A673 (cell line): ENCODE measurements at regions not wholly inside any gene's neighbourhood (a gene's known extent, or its start where the extent isn't known, plus 50 kb on each side); places are given as distances from the start of the nearest gene placed in this dataset.
A peak's percentile ranks its signal among the peaks of the same experiment; 100 is the strongest.

Experiments used
- BruUV-seq: library from RNA; stranded (reverse); fragments of 400-500 nt; replicated peaks from 2 replicates; lab custom pipeline; 2021; lab: Mats Ljungman, UMichigan
- CTCF ChIA-PET: fragments of 300-600 bp; sonication (Branson Sonifier 250); formaldehyde crosslinking; loops from one replicate; lab custom pipeline; 2022; ENCODE audit warnings: antibody characterized with exemption; lab: Charles Lee
- POLR2A ChIA-PET: fragments of 300-600 bp; sonication (Branson Sonifier 250); formaldehyde crosslinking; loops from one replicate; lab custom pipeline; 2022; ENCODE audit warnings: antibody characterized with exemption; ENCODE audit not compliant: low non-redundant PET; lab: Charles Lee
- DNase-seq: peaks from one replicate; pipeline ENCODE4 v3.0.0-alpha.2; 2015; ENCODE audit warnings: low spot score
- H3K27ac ChIP-seq: fragments of 200-600 bp; sonication (generic); 2 replicates; pipeline ENCODE4 v1.5.1; 2016; ENCODE audit warnings: mixed run types, low read depth, mild to moderate bottlenecking, mixed read lengths, antibody characterized with exemption, low read length; ENCODE audit not compliant: poor library complexity, severe bottlenecking
- H3K27me3 ChIP-seq: fragments of 200-600 bp; sonication (generic); replicated peaks from 2 replicates; pipeline ENCODE4 v1.6.1; 2017; ENCODE audit warnings: mixed run types, low read depth, mild to moderate bottlenecking, mixed read lengths, antibody characterized with exemption, low read length; ENCODE audit not compliant: insufficient read depth, poor library complexity
- H3K36me3 ChIP-seq: fragments of 200-600 bp; sonication (generic); 2 replicates; pipeline ENCODE4 v1.6.1; 2016; ENCODE audit warnings: mixed run types, mild to moderate bottlenecking, mixed read lengths, antibody characterized with exemption, low read length; ENCODE audit not compliant: insufficient read depth, poor library complexity, severe bottlenecking
- H3K4me1 ChIP-seq: fragments of 200-600 bp; sonication (generic); 2 replicates; pipeline ENCODE4 v1.6.1; 2017; ENCODE audit warnings: mixed run types, mild to moderate bottlenecking, mixed read lengths, antibody characterized with exemption, low read length; ENCODE audit not compliant: insufficient read depth, poor library complexity, severe bottlenecking
- H3K4me3 ChIP-seq: fragments of 200-600 bp; sonication (generic); 2 replicates; pipeline ENCODE4 v1.5.1; 2016; ENCODE audit warnings: low read depth, mixed run types, mild to moderate bottlenecking, mixed read lengths, low read length; ENCODE audit not compliant: poor library complexity, severe bottlenecking
- H3K9me3 ChIP-seq: fragments of 200-600 bp; sonication (generic); 2 replicates; pipeline ENCODE4 v1.6.1; 2016; ENCODE audit warnings: mixed run types, low read depth, mild to moderate bottlenecking, mixed read lengths, antibody characterized with exemption, low read length; ENCODE audit not compliant: poor library complexity, severe bottlenecking
- EZH2 ChIP-seq: fragments of 200-600 bp; sonication (generic); IDR thresholded peaks from 2 replicates; pipeline ENCODE4 v1.6.1; 2017; ENCODE audit warnings: borderline replicate concordance, low read depth, mild to moderate bottlenecking, mixed read lengths, antibody characterized with exemption, low read length; ENCODE audit not compliant: poor library complexity, severe bottlenecking
- intact Hi-C: fragments of 100-400 bp; cut with micrococcal nuclease; formaldehyde crosslinking; loops from one replicate; pipeline ENCODE4 v1.10.0; 2022; ENCODE audit not compliant: unreplicated experiment
- TF ChIP-seq, protein P1 (sequence below): fragments of 300-800, 200-600 bp; sonication (generic); conservative IDR thresholded peaks from 2 replicates; pipeline ENCODE4 v1.5.1; 2017; ENCODE audit warnings: low read depth, mild to moderate bottlenecking, antibody characterized with exemption, low read length, moderate library complexity, mixed read lengths

DNA sequence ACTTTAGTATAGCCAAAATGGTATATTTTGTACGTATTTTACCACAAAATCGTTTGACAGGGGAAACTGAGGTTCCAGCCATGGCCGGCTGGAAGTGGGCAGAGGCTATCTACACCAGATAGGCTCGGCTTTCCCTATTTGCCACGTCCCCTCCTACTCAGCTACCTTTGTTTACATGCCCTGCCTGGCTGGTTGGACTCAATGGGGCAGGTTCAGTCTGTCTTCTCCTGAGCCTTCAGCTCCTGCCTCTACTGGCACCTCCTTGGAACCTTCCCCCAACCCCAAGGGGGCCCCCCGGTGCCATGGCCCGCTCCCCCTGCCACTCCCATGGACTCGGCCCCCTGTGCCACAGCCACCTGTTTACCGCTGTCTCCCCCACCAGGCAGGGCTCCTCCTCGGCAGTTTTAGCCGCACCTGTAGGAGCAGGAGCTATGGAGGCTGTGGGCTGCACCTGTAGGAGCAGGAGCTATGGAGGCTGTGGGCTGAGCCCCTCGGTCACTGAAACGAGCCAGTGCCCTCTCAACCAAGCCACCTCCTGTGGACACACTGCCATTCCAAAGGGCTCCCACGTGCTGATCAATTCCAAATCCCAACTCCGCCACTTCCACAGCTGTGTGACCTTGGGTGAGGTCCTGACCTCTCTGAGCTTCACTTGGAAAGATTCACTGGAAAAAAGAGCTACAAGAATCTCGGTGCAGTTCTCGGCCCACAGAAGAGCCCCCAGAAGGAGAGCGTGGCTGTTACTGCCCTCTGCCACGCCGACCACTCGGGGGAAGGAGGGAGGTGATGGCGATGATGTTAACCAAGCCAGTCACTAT is 62.2 kb downstream of the NCOR2 start:
- ChIA-PET CTCF (no interaction called here), POLR2A (no interaction called here)
- intact Hi-C loops = loop anchor here (5.0 kb wide), 2 partner anchors 38 to 252 kb away; no protein-coding TSS in a partner anchor
- H3K4me1 ChIP-seq = peaks cover 78% of the 10 kb centered on the region
- DNase-seq = no peak
- H3K27me3 ChIP-seq = no peaks in the 10 kb centered on the region
- H3K4me3 ChIP-seq = no peak overlapping the region
- peak overlapping the region; percentile 88 for H3K27ac ChIP-seq
- no TSS peak for BruUV-seq
- TF ChIP-seq EZH2 = no peak
- TF ChIP-seq, protein P1, sequence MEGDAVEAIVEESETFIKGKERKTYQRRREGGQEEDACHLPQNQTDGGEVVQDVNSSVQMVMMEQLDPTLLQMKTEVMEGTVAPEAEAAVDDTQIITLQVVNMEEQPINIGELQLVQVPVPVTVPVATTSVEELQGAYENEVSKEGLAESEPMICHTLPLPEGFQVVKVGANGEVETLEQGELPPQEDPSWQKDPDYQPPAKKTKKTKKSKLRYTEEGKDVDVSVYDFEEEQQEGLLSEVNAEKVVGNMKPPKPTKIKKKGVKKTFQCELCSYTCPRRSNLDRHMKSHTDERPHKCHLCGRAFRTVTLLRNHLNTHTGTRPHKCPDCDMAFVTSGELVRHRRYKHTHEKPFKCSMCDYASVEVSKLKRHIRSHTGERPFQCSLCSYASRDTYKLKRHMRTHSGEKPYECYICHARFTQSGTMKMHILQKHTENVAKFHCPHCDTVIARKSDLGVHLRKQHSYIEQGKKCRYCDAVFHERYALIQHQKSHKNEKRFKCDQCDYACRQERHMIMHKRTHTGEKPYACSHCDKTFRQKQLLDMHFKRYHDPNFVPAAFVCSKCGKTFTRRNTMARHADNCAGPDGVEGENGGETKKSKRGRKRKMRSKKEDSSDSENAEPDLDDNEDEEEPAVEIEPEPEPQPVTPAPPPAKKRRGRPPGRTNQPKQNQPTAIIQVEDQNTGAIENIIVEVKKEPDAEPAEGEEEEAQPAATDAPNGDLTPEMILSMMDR = no peak
- no peaks in the 10 kb centered on the region for H3K36me3 ChIP-seq
- no peaks in the 10 kb centered on the region for H3K9me3 ChIP-seq

DNA sequence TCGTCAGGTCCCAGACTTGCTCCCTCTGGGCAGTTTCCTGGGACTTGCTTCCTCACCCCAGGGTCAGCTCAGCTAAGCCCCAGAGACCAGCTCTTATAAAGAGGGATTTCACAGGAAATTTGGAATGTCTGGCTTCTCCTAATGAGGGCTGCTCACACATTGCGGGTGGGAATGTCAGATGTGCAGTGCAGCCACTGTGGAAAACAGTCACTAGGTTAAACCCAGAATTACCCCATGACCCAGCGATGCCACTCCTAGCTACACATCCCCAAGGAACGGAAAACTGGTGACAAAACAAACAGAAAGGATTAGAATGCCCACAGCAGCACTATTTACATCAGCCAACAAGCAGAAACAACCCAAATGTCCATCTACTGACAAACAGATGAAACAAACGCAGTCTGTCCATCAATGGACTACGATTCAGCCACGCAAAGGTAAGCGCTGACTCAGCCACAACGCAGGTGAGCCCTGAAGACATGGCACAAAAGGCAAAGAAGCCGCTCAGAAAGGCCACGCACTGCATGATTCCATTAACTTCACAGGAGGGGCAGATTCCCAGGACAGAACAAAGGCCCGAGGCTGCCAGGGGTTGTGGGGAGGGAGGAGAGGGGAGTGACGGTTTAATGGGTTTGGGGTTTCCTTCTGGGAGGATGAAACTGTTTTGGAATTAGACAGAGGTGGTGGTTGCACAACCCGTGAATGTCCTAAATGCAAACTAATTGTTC is 63.0 kb downstream of the NCOR2 start:
- no TSS peak for BruUV-seq
- TF ChIP-seq, protein P1 = no peak
- TF ChIP-seq EZH2 = no peak
- peak overlapping the region; percentile 88 for H3K27ac ChIP-seq
- no peaks in the 10 kb centered on the region for H3K9me3 ChIP-seq
- H3K4me1 ChIP-seq = peaks cover 78% of the 10 kb centered on the region
- H3K4me3 ChIP-seq = no peak overlapping the region
- no peak for DNase-seq
- ChIA-PET POLR2A (no interaction called here), CTCF (no interaction called here)
- no peaks in the 10 kb centered on the region for H3K27me3 ChIP-seq
- H3K36me3 ChIP-seq = no peaks in the 10 kb centered on the region
- intact Hi-C loops = no loop called here

DNA sequence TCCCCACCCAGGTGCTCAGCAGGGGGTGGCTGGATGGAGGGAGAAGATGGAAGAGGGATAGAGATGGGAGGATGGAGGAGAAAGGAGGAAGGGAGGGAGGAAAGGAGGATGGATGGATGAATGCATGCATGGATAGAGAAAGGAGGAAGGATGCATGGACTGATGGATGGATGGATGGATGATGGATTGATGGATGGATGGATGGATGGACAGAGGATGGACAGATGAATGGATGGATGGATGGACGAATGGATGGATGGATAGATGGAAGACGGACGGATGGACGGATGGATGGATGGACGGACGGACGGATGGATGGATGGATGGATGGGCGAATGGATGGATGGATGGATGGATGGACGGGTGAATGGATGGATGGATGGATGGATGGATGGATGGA is 64.1 kb downstream of the NCOR2 start:
- H3K4me1 ChIP-seq = peaks cover 78% of the 10 kb centered on the region
- no peaks in the 10 kb centered on the region for H3K36me3 ChIP-seq
- ChIA-PET POLR2A (no interaction called here), CTCF (no interaction called here)
- BruUV-seq = no TSS peak
- no peaks in the 10 kb centered on the region for H3K27me3 ChIP-seq
- intact Hi-C loops = no loop called here
- H3K4me3 ChIP-seq = no peak overlapping the region
- H3K9me3 ChIP-seq = no peaks in the 10 kb centered on the region
- no peak overlapping the region for H3K27ac ChIP-seq
- TF ChIP-seq EZH2 = no peak
- TF ChIP-seq, protein P1 = no peak
- no peak for DNase-seq
